GM19455 (cell line): ENCODE measurements at regions not wholly inside any gene's neighbourhood (a gene's known extent, or its start where the extent isn't known, plus 50 kb on each side); places are given as distances from the start of the nearest gene placed in this dataset.

Experiments
- ATAC-seq: cut with Tn5 transposase; IDR thresholded peaks from one replicate; pipeline ENCODE4 v1.9.1; 2021; ENCODE audit not compliant: unreplicated experiment

- ATAC-seq = no peak
Measured at GRCh38 chr6:14274016-14274415, 156.4 kb downstream of the CD83 start.

GRCh38 chr6:14274546-14275492 lies 157.2 kb downstream of the CD83 start:
- ATAC-seq = no peak

GRCh38 chr6:14275493-14275851 lies 157.9 kb downstream of the CD83 start:
- no peak for ATAC-seq

GRCh38 chr6:14276071-14276470 lies 158.5 kb downstream of the CD83 start:
- ATAC-seq = no peak

GRCh38 chr6:14276667-14277404 lies 159.3 kb downstream of the CD83 start:
- peak; percentile 80 for ATAC-seq

GRCh38 chr6:14277405-14277930 lies 159.9 kb downstream of the CD83 start:
- peak; percentile 46 for ATAC-seq

GRCh38 chr6:14278006-14278405 lies 160.4 kb downstream of the CD83 start:
- ATAC-seq = no peak

GRCh38 chr6:14278446-14278845 lies 160.9 kb downstream of the CD83 start:
- ATAC-seq = no peak

- no peak for ATAC-seq
Measured at GRCh38 chr6:14280006-14280510, 162.5 kb downstream of the CD83 start.

- no peak for ATAC-seq
Measured at GRCh38 chr6:14280766-14281293, 163.3 kb downstream of the CD83 start.

- no peak for ATAC-seq
Measured at GRCh38 chr6:14281811-14282660, 164.5 kb downstream of the CD83 start.

- no peak for ATAC-seq
Measured at GRCh38 chr6:14282854-14283505, 165.4 kb downstream of the CD83 start.

- no peak for ATAC-seq
Measured at GRCh38 chr6:14283600-14284235, 166.1 kb downstream of the CD83 start.

- no peak for ATAC-seq
Measured at GRCh38 chr6:14284969-14285590, 167.5 kb downstream of the CD83 start.

- no peak for ATAC-seq
Measured at GRCh38 chr6:14286144-14286543, 168.6 kb downstream of the CD83 start.

- no peak for ATAC-seq
Measured at GRCh38 chr6:14286634-14287428, 169.3 kb downstream of the CD83 start.

- no peak for ATAC-seq
Measured at GRCh38 chr6:14287707-14288106, 170.1 kb downstream of the CD83 start.

- no peak for ATAC-seq
Measured at GRCh38 chr6:14288910-14289309, 171.3 kb downstream of the CD83 start.
